ENCODE measurements at regions not wholly inside any gene's neighbourhood (a gene's known extent, or its start where the extent isn't known, plus 50 kb on each side); places are given as distances from the start of the nearest gene placed in this dataset.
"Not testable (repeated sequence)": the region's sequence is repeated elsewhere in the genome, so short reads cannot be mapped to it uniquely, and the experiment has no call there.

GRCh38 chr5:158502686-158503085 lies 597.0 kb downstream of the EBF1 start:
- DNase-seq (ENCODE audit: extremely low spot score): no peak
- ChIA-PET CTCF (interaction anchor here (1.2 kb wide), 1 partner anchor 9 kb away, joined by 3 read pairs; no protein-coding TSS in a partner anchor), POLR2A (no interaction called here)
- TF ChIP-seq, protein P1, sequence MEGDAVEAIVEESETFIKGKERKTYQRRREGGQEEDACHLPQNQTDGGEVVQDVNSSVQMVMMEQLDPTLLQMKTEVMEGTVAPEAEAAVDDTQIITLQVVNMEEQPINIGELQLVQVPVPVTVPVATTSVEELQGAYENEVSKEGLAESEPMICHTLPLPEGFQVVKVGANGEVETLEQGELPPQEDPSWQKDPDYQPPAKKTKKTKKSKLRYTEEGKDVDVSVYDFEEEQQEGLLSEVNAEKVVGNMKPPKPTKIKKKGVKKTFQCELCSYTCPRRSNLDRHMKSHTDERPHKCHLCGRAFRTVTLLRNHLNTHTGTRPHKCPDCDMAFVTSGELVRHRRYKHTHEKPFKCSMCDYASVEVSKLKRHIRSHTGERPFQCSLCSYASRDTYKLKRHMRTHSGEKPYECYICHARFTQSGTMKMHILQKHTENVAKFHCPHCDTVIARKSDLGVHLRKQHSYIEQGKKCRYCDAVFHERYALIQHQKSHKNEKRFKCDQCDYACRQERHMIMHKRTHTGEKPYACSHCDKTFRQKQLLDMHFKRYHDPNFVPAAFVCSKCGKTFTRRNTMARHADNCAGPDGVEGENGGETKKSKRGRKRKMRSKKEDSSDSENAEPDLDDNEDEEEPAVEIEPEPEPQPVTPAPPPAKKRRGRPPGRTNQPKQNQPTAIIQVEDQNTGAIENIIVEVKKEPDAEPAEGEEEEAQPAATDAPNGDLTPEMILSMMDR (IDR thresholded peaks at IDR 0.05; ENCODE audit: control extremely low read depth, extremely low read depth, low read depth, missing control alignments): no peak

DNA sequence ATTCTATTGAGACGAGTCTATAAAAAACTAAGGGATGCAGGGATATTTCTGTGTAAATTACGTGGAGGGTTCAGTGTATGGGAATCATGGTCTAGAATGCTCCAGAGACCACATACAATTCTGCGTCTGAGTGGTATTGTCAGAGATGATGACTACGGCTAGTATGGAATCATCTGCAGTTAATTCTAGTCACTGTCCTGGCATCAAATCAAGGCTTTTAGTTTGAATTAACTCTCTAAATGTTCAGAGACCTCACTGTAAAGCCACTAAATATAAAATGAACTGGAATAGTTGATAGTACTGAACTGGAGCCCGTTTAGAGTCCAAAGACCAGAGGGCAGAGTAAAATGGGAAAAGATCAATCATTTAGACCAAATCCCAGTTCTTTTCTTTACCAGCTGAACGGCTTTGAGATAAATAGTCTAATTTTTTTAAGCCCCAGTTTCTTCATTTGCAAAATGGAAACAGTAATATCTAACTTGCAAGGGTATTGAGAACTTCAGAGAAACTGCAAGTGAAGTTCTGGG lies 599.8 kb downstream of the EBF1 start:
- POLR2A ChIA-PET: no interaction called here
- no peak for DNase-seq (ENCODE audit: extremely low spot score)
- CTCF ChIA-PET: no interaction called here
- TF ChIP-seq, protein P1 (IDR thresholded peaks at IDR 0.05; ENCODE audit: control extremely low read depth, extremely low read depth, low read depth, missing control alignments): no peak

- CTCF ChIA-PET: no interaction called here
- TF ChIP-seq, protein P1 (IDR thresholded peaks at IDR 0.05; ENCODE audit: control extremely low read depth, extremely low read depth, low read depth, missing control alignments): no peak
- POLR2A ChIA-PET: no interaction called here
- DNase-seq (ENCODE audit: extremely low spot score): no peak
These were observed 600.4 kb downstream of the EBF1 start for GRCh38 chr5:158499075-158499891.

DNA sequence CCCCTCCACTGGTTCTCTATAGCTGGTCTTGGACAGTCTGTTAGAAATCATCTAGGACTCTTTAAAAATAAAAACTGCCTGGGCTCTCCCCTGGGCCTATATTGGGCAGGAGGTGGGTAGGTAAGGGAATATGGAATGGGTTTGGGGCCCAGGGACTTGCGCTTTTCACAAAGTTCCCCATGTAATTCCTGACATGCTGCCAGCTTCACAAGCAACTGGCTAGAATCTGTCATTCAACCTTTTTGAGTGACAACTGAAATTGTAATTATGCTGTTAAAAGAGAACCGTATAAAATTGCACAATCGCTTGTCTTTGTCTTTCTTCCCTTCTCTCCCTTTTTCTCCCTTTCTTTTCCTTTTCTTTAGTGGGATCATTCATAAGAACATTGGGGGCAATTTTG lies 603.1 kb downstream of the EBF1 start:
- CTCF ChIA-PET: no interaction called here

GRCh38 chr5:158494541-158494940 lies 605.2 kb downstream of the EBF1 start:
- POLR2A ChIA-PET: no interaction called here
- CTCF ChIA-PET: no interaction called here
- TF ChIP-seq, protein P1 (IDR thresholded peaks at IDR 0.05; ENCODE audit: control extremely low read depth, extremely low read depth, low read depth, missing control alignments): no peak
- no peak for DNase-seq (ENCODE audit: extremely low spot score)

More for the DNA sequence above, 603.1 kb downstream of the EBF1 start:
- TF ChIP-seq, protein P1 (IDR thresholded peaks at IDR 0.05; ENCODE audit: control extremely low read depth, extremely low read depth, low read depth, missing control alignments): no peak
- DNase-seq (ENCODE audit: extremely low spot score): no peak
- POLR2A ChIA-PET: no interaction called here

GRCh38 chr5:158494044-158494443 lies 605.7 kb downstream of the EBF1 start:
- POLR2A ChIA-PET; DNase-seq (ENCODE audit: extremely low spot score): not testable (repeated sequence)
- CTCF ChIA-PET: interaction anchor here (0.8 kb wide), 1 partner anchor 9 kb away, joined by 3 read pairs; no protein-coding TSS in a partner anchor

- CTCF ChIA-PET: interaction anchor here (0.7 to 1.0 kb wide), 2 partner anchors 10 to 20 kb away, joined by 3 read pairs; no protein-coding TSS in a partner anchor
These were observed 606.9 kb downstream of the EBF1 start for GRCh38 chr5:158492841-158493242.

More at GRCh38 chr5:158492841-158493242, 606.9 kb downstream of the EBF1 start:
- POLR2A ChIA-PET: no interaction called here
- no peak for DNase-seq (ENCODE audit: extremely low spot score)
- TF ChIP-seq, protein P1 (IDR thresholded peaks at IDR 0.05; ENCODE audit: control extremely low read depth, extremely low read depth, low read depth, missing control alignments): no peak
